ENCODE measurements at regions not wholly inside any gene's neighbourhood (a gene's known extent, or its start where the extent isn't known, plus 50 kb on each side); places are given as distances from the start of the nearest gene placed in this dataset.

GRCh38 chr1:62988867-62989266 is 204.9 kb downstream of the ATG4C start:
- DNase-seq (ENCODE audit: low spot score), result no peak

- no peak for DNase-seq (ENCODE audit: low spot score)
Measured at GRCh38 chr1:62989497-62989896, 205.6 kb downstream of the ATG4C start.

DNA sequence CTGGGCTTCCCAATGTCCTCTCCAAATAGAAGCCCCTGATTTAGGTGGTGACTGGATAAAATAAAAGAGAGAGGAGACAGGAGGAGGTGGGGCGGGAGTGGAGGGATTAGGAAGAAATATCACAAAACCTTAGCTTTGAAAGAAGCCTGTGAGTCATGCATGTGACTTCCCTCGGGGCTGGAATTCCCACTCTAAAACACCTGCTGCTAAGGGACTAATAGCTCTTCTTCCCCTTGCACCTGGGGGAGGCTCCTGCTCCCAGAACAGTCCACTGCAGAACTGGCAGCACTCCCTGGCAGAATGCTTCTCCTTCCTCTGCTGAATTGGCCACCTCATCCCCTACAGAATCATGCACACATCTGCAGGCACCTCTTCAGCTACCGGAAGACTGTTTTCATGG is 207.2 kb downstream of the ATG4C start:
- no peak for DNase-seq (ENCODE audit: low spot score)

- no peak for DNase-seq (ENCODE audit: low spot score)
Measured at GRCh38 chr1:62993844-62994243, 209.9 kb downstream of the ATG4C start.

DNA sequence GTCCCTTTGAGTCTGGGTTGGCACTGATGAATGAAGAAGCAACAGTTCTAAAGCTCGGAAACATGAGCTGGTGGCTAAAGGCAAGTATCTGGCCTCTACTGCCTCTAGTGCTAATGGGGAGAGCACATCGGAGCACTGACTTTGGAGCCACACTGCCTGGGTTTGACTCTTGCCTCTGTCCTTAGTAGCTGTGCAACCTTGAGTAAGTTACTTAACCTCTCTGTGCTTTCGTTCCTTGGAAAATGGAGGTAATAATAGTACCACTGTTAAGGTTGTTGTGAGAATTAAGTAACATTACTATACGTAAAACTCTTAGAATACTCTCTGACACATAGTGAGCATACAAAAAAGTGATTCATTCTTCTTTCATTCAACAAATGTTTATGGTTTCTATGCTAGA is 211.2 kb downstream of the ATG4C start:
- no peak for DNase-seq (ENCODE audit: low spot score)

- no peak for DNase-seq (ENCODE audit: low spot score)
Measured at GRCh38 chr1:62997884-62998283, 214.0 kb downstream of the ATG4C start.

- DNase-seq (ENCODE audit: low spot score), result no peak
Measured at GRCh38 chr1:62998845-62999649, 215.1 kb downstream of the ATG4C start.

DNA sequence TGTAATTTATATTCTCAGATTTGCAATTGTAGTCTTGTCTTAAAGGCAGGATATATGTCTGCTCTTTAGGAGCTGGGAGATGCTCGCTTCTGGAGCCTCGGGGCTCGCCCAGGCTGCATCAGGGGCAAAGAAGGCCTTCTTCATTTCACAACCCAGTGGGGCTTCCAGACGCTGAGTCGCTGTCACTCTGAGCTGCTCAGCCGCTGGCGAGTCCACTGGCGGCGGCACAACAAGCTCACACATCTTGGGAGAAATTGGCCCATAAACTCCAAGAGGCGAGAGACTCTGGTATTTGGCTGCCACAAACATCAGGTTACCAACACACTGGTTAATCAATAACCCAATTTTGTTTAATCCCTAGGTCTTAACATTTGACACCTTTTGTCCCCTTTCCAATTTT is 216.6 kb downstream of the ATG4C start:
- no peak for DNase-seq (ENCODE audit: low spot score)

DNA sequence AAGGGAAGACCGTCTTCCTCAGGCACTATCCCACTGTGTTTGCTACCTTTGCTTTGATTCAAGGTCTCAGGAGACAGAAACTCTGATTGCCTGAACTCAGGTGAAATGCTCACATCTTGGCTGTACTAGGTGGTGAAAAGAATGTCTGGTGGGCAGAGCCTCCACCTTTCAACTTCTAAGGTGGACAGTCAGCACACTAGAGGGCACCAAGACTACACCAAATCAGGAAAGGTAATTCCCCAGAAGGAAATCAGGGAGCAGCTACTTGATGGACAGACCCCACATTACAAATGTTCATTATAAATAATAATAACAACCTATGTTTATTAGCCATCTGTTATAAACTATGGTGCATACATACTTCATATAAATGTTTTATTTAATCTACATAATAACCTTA is 220.9 kb downstream of the ATG4C start:
- peak; percentile 13 for DNase-seq (ENCODE audit: low spot score)

GRCh38 chr1:63005812-63006211 is 221.9 kb downstream of the ATG4C start:
- DNase-seq (ENCODE audit: low spot score), result no peak

DNA sequence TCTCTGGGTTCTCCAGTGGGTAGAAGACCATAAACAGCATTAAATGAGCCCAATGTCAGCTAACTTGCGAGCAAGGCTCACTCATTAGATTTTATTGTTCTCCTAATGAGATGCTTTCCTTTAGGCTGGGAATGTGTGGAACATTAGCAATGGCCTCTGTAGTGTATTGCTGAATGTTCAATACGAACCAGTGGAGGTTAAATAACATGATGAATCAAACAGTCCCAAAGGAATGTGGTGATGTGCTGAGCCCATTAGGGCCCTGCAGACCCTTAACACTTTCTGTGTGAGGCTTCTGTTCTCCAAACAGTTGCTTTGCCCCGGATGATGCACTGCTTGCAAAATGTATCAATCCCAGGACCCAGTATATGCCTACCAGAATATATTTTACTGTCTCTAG is 225.5 kb downstream of the ATG4C start:
- DNase-seq (ENCODE audit: low spot score), result no peak

- DNase-seq (ENCODE audit: low spot score), result no peak
Measured at GRCh38 chr1:63010913-63011660, 227.2 kb downstream of the ATG4C start.

DNA sequence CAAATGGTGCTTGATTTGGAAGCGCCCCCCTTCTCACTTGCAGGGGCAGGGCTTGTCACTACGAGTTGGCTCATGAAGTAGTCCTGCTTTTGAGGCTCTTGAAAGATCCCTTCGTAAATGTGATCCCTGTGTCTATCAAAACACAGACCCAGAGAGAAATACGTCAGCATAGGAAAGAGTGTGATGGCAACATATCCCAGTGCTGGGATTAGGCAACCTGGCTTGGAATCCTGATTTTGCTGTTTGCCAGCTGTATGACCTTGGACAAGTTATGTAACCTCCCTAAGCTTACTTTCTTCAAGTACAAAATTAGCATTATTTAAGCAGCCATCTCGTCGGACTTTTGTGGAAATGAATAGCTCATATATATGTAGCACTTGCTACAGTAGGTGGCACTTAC is 228.4 kb downstream of the ATG4C start:
- DNase-seq (ENCODE audit: low spot score), result no peak

DNA sequence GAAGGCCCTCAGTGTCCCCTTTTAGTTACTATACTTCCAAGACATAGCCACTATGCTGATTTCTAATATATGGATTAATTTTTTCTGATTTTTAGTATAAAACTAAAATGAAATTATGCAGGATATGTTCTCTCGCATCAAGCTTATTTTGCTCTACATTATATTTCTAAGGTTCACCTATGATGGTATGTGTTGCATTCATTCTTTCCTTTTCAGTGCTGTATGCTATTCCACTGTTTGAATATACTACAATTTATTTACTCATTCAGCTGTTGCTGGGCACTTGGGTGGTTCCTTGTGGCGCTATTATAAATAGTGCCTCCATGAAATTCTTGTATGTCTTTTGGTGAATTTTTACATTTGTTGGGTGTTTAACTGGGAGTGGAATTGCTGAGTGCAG is 230.3 kb downstream of the ATG4C start:
- no peak for DNase-seq (ENCODE audit: low spot score)

DNA sequence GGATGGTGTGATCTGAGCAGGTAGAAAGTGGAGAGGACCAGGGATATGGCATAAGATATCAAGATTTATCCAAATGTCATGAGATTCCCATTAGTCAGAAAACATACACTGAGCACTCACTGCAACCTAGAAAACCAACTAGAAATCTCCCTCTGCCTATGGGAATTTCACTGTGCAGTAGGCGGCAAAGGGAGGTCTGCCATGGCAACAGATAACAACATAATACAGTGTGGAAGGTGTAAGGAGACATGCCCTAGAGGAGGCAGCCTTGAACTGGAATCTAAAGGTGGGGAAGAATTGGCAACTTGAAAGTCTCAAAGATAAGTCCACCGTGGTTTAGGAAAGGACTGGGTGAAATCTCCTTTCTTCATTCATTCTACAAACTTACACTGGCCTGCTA is 238.4 kb downstream of the ATG4C start:
- no peak for DNase-seq (ENCODE audit: low spot score)

GRCh38 chr1:63023171-63023570 is 239.2 kb downstream of the ATG4C start:
- no peak for DNase-seq (ENCODE audit: low spot score)

DNA sequence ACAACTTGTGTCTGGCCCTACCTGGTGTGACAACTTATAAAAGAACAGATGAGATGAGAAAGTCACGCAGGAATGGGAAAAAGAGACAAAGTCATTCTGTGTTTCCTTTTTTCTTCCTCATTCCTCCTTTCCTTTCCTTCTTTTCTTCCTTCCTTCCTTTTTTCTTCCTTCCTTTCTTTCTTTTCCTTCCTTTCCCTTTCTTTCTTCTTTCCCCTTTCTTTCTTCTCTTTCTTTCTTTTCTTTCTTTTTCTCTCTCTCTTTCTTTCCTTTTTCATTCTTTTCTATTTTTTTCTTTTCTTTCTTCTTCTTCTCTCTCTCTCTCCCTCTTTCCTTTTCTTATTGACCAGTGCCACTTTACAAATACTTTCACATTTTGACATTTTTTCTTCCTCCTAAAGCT is 239.7 kb downstream of the ATG4C start:
- DNase-seq (ENCODE audit: low spot score), result no peak

- no peak for DNase-seq (ENCODE audit: low spot score)
Measured at GRCh38 chr1:63024132-63024531, 240.2 kb downstream of the ATG4C start.

- DNase-seq (ENCODE audit: low spot score), result no peak
Measured at GRCh38 chr1:63027176-63027575, 243.2 kb downstream of the ATG4C start.

GRCh38 chr1:63032171-63032570 is 248.2 kb downstream of the ATG4C start:
- DNase-seq (ENCODE audit: low spot score), result no peak

DNA sequence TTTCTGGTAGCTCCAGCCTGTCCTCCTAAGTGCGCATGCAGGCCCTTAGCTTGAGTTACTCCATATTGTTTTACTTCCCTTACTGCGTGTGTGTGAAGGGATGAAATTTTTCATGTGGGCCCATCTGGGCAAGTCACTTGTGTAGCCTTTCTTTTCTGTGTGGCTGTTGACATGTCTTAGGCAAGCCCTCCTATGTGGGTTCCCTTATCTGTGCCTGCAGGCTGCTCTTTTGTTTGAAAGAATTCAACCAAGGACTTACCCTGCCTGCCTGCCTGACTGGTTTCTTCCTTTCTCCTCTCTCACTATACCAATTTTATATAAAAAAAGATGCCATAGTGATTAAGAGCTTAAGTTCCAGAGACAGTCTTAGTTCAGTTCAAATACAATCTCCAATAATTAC is 249.3 kb downstream of the ATG4C start:
- DNase-seq (ENCODE audit: low spot score), result no peak

DNA sequence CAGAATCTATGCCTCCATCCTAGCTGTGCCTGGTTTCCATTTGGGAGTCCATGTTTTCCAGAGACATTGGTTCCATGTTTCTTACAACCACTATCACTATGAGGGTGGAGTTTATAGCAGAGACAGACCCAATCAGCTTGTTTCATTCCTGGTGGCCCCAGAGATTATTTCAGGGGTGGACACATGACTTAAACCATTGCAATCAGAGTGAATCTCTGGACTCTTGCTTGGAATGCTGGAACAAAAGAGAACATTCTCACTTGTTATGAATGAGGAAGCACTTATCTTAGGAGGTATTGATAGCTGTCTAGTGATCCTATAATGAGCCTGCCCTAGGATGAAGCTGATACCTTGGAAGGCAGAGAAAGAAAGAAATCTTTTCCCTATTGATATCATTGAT is 250.3 kb downstream of the ATG4C start:
- DNase-seq (ENCODE audit: low spot score), result no peak

- no peak for DNase-seq (ENCODE audit: low spot score)
Measured at GRCh38 chr1:63038586-63038985, 254.7 kb downstream of the ATG4C start.

GRCh38 chr1:63041660-63042059 is 257.7 kb downstream of the ATG4C start:
- no peak for DNase-seq (ENCODE audit: low spot score)

All from AG08395 (cell line).